ENCODE measurements at regions not wholly inside any gene's neighbourhood (a gene's known extent, or its start where the extent isn't known, plus 50 kb on each side); places are given as distances from the start of the nearest gene placed in this dataset.

- DNase-seq (ENCODE audit: low read depth) = no peak
- no peak for TF ChIP-seq CTCF (conservative IDR thresholded peaks at IDR 0.05; ENCODE audit: low read depth, low read length)
Measured at GRCh38 chr17:79164913-79165695, 90.5 kb downstream of the ENGASE start.

GRCh38 chr17:79164408-79164807 lies 89.8 kb downstream of the ENGASE start:
- no peak for DNase-seq (ENCODE audit: low read depth)
- no peak for TF ChIP-seq CTCF (conservative IDR thresholded peaks at IDR 0.05; ENCODE audit: low read depth, low read length)
- no peak overlapping the region for H3K4me3 ChIP-seq (ENCODE audit: low read depth, low read length)

More at GRCh38 chr17:79164913-79165695, 90.5 kb downstream of the ENGASE start:
- no peak overlapping the region for H3K4me3 ChIP-seq (ENCODE audit: low read depth, low read length)

GRCh38 chr17:79163071-79163470 lies 88.4 kb downstream of the ENGASE start:
- no peak for DNase-seq (ENCODE audit: low read depth)
- no peak overlapping the region for H3K4me3 ChIP-seq (ENCODE audit: low read depth, low read length)
- TF ChIP-seq CTCF (conservative IDR thresholded peaks at IDR 0.05; ENCODE audit: low read depth, low read length) = no peak

GRCh38 chr17:79162012-79162963 lies 87.7 kb downstream of the ENGASE start:
- no peak for DNase-seq (ENCODE audit: low read depth)
- no peak overlapping the region for H3K4me3 ChIP-seq (ENCODE audit: low read depth, low read length)
- TF ChIP-seq CTCF (conservative IDR thresholded peaks at IDR 0.05; ENCODE audit: low read depth, low read length) = no peak

- no peak for TF ChIP-seq CTCF (conservative IDR thresholded peaks at IDR 0.05; ENCODE audit: low read depth, low read length)
- DNase-seq (ENCODE audit: low read depth) = no peak
- H3K4me3 ChIP-seq (ENCODE audit: low read depth, low read length) = no peak overlapping the region
Measured at GRCh38 chr17:79160980-79161636, 86.5 kb downstream of the ENGASE start.

GRCh38 chr17:79159926-79160325 lies 85.3 kb downstream of the ENGASE start:
- DNase-seq (ENCODE audit: low read depth) = no peak
- TF ChIP-seq CTCF (conservative IDR thresholded peaks at IDR 0.05; ENCODE audit: low read depth, low read length) = no peak
- no peak overlapping the region for H3K4me3 ChIP-seq (ENCODE audit: low read depth, low read length)

Data from epithelial cell of proximal tubule (primary cell).